ENCODE measurements at regions not wholly inside any gene's neighbourhood (a gene's known extent, or its start where the extent isn't known, plus 50 kb on each side); places are given as distances from the start of the nearest gene placed in this dataset.

GRCh38 chr3:72329354-72329753 is 518.9 kb downstream of the SHQ1 start:
- no peak overlapping the region for H3K4me3 ChIP-seq (ENCODE audit: low read length)
- H3K36me3 ChIP-seq (ENCODE audit: insufficient read depth, low read length), result no peaks in the 10 kb centered on the region
- H3K27ac ChIP-seq (ENCODE audit: low read length), result no peak overlapping the region
- H3K9me3 ChIP-seq (ENCODE audit: low read length), result no peaks in the 10 kb centered on the region
- H2AFZ ChIP-seq (ENCODE audit: low read length), result no peak overlapping the region
- no peaks in the 10 kb centered on the region for H4K20me1 ChIP-seq (ENCODE audit: insufficient read depth, low read depth, low read length)
- DNase-seq, result no peak
- no peaks in the 10 kb centered on the region for H3K27me3 ChIP-seq (ENCODE audit: low read length)
- no peak overlapping the region for H3K9ac ChIP-seq (ENCODE audit: low read length)
- H3K4me1 ChIP-seq (ENCODE audit: low read length), result no peaks in the 10 kb centered on the region
- H3K4me2 ChIP-seq (ENCODE audit: low read depth, low read length, poor library complexity, severe bottlenecking), result no peak overlapping the region
- H3K9me2 ChIP-seq (replicated peaks; ENCODE audit: insufficient read depth, low read length), result no peaks in the 10 kb centered on the region
- H3K79me2 ChIP-seq (ENCODE audit: low read length), result no peaks in the 10 kb centered on the region

- Histone ChIP-seq H3K27me3 (ENCODE audit: low read length) (no peaks in the 10 kb centered on the region), H3K9ac (ENCODE audit: low read length) (no peak overlapping the region), H3K9me3 (ENCODE audit: low read length) (no peaks in the 10 kb centered on the region), H2AFZ (ENCODE audit: low read length) (no peak overlapping the region), H3K4me2 (ENCODE audit: low read depth, low read length, poor library complexity, severe bottlenecking) (no peak overlapping the region), H3K36me3 (ENCODE audit: insufficient read depth, low read length) (no peaks in the 10 kb centered on the region), H3K79me2 (ENCODE audit: low read length) (no peaks in the 10 kb centered on the region), H3K27ac (ENCODE audit: low read length) (no peak overlapping the region), H3K4me1 (ENCODE audit: low read length) (no peaks in the 10 kb centered on the region), H4K20me1 (ENCODE audit: insufficient read depth, low read depth, low read length) (no peaks in the 10 kb centered on the region), H3K9me2 (replicated peaks; ENCODE audit: insufficient read depth, low read length) (no peaks in the 10 kb centered on the region), H3K4me3 (ENCODE audit: low read length) (no peak overlapping the region)
- DNase-seq, result no peak
Observed at GRCh38 chr3:72328755-72329277, 519.4 kb downstream of the SHQ1 start.

GRCh38 chr3:72327008-72327407 is 521.2 kb downstream of the SHQ1 start:
- H3K4me2 ChIP-seq (ENCODE audit: low read depth, low read length, poor library complexity, severe bottlenecking), result no peak overlapping the region

GRCh38 chr3:72324253-72324811 is 523.9 kb downstream of the SHQ1 start:
- no peaks in the 10 kb centered on the region for H3K27me3 ChIP-seq (ENCODE audit: low read length)
- no peak overlapping the region for H3K9ac ChIP-seq (ENCODE audit: low read length)
- H3K79me2 ChIP-seq (ENCODE audit: low read length), result no peaks in the 10 kb centered on the region
- no peak for DNase-seq
- H3K4me3 ChIP-seq (ENCODE audit: low read length), result no peak overlapping the region
- no peaks in the 10 kb centered on the region for H3K36me3 ChIP-seq (ENCODE audit: insufficient read depth, low read length)
- no peak overlapping the region for H2AFZ ChIP-seq (ENCODE audit: low read length)
- H3K9me2 ChIP-seq (replicated peaks; ENCODE audit: insufficient read depth, low read length), result no peaks in the 10 kb centered on the region
- H4K20me1 ChIP-seq (ENCODE audit: insufficient read depth, low read depth, low read length), result no peaks in the 10 kb centered on the region
- H3K9me3 ChIP-seq (ENCODE audit: low read length), result no peaks in the 10 kb centered on the region
- no peaks in the 10 kb centered on the region for H3K4me1 ChIP-seq (ENCODE audit: low read length)
- no peak overlapping the region for H3K4me2 ChIP-seq (ENCODE audit: low read depth, low read length, poor library complexity, severe bottlenecking)
- no peak overlapping the region for H3K27ac ChIP-seq (ENCODE audit: low read length)

More at GRCh38 chr3:72327008-72327407, 521.2 kb downstream of the SHQ1 start:
- Histone ChIP-seq H3K9ac (ENCODE audit: low read length) (no peak overlapping the region), H3K27ac (ENCODE audit: low read length) (no peak overlapping the region), H3K79me2 (ENCODE audit: low read length) (no peaks in the 10 kb centered on the region), H3K9me3 (ENCODE audit: low read length) (no peaks in the 10 kb centered on the region), H3K36me3 (ENCODE audit: insufficient read depth, low read length) (no peaks in the 10 kb centered on the region), H3K27me3 (ENCODE audit: low read length) (no peaks in the 10 kb centered on the region), H3K9me2 (replicated peaks; ENCODE audit: insufficient read depth, low read length) (no peaks in the 10 kb centered on the region), H3K4me1 (ENCODE audit: low read length) (no peaks in the 10 kb centered on the region), H4K20me1 (ENCODE audit: insufficient read depth, low read depth, low read length) (no peaks in the 10 kb centered on the region), H3K4me3 (ENCODE audit: low read length) (no peak overlapping the region), H2AFZ (ENCODE audit: low read length) (no peak overlapping the region)
- no peak for DNase-seq

- Histone ChIP-seq H3K4me1 (ENCODE audit: low read length) (no peaks in the 10 kb centered on the region), H3K27me3 (ENCODE audit: low read length) (no peaks in the 10 kb centered on the region), H3K79me2 (ENCODE audit: low read length) (no peaks in the 10 kb centered on the region), H3K4me3 (ENCODE audit: low read length) (no peak overlapping the region), H3K9ac (ENCODE audit: low read length) (no peak overlapping the region), H3K36me3 (ENCODE audit: insufficient read depth, low read length) (no peaks in the 10 kb centered on the region), H2AFZ (ENCODE audit: low read length) (no peak overlapping the region), H4K20me1 (ENCODE audit: insufficient read depth, low read depth, low read length) (no peaks in the 10 kb centered on the region), H3K4me2 (ENCODE audit: low read depth, low read length, poor library complexity, severe bottlenecking) (no peak overlapping the region), H3K27ac (ENCODE audit: low read length) (no peak overlapping the region), H3K9me2 (replicated peaks; ENCODE audit: insufficient read depth, low read length) (no peaks in the 10 kb centered on the region), H3K9me3 (ENCODE audit: low read length) (no peaks in the 10 kb centered on the region)
- DNase-seq, result no peak
Observed at GRCh38 chr3:72323773-72324172, 524.5 kb downstream of the SHQ1 start.

- H3K4me1 ChIP-seq (ENCODE audit: low read length), result no peaks in the 10 kb centered on the region
- H3K9me3 ChIP-seq (ENCODE audit: low read length), result no peaks in the 10 kb centered on the region
- DNase-seq, result no peak
- H3K27ac ChIP-seq (ENCODE audit: low read length), result no peak overlapping the region
- H3K4me3 ChIP-seq (ENCODE audit: low read length), result no peak overlapping the region
- H3K36me3 ChIP-seq (ENCODE audit: insufficient read depth, low read length), result no peaks in the 10 kb centered on the region
- no peaks in the 10 kb centered on the region for H3K27me3 ChIP-seq (ENCODE audit: low read length)
- H3K9me2 ChIP-seq (replicated peaks; ENCODE audit: insufficient read depth, low read length), result no peaks in the 10 kb centered on the region
- no peak overlapping the region for H2AFZ ChIP-seq (ENCODE audit: low read length)
- H3K79me2 ChIP-seq (ENCODE audit: low read length), result no peaks in the 10 kb centered on the region
- no peaks in the 10 kb centered on the region for H4K20me1 ChIP-seq (ENCODE audit: insufficient read depth, low read depth, low read length)
- H3K9ac ChIP-seq (ENCODE audit: low read length), result no peak overlapping the region
- H3K4me2 ChIP-seq (ENCODE audit: low read depth, low read length, poor library complexity, severe bottlenecking), result no peak overlapping the region
Observed at GRCh38 chr3:72322264-72322976, 525.8 kb downstream of the SHQ1 start.

- H3K27ac ChIP-seq (ENCODE audit: low read length), result no peak overlapping the region
- no peak overlapping the region for H3K9ac ChIP-seq (ENCODE audit: low read length)
- H3K4me3 ChIP-seq (ENCODE audit: low read length), result no peak overlapping the region
- no peak for DNase-seq
- no peaks in the 10 kb centered on the region for H3K27me3 ChIP-seq (ENCODE audit: low read length)
- no peak overlapping the region for H3K4me2 ChIP-seq (ENCODE audit: low read depth, low read length, poor library complexity, severe bottlenecking)
- H2AFZ ChIP-seq (ENCODE audit: low read length), result no peak overlapping the region
- H3K36me3 ChIP-seq (ENCODE audit: insufficient read depth, low read length), result no peaks in the 10 kb centered on the region
- no peaks in the 10 kb centered on the region for H3K9me3 ChIP-seq (ENCODE audit: low read length)
- H3K9me2 ChIP-seq (replicated peaks; ENCODE audit: insufficient read depth, low read length), result no peaks in the 10 kb centered on the region
- H3K79me2 ChIP-seq (ENCODE audit: low read length), result no peaks in the 10 kb centered on the region
- no peaks in the 10 kb centered on the region for H3K4me1 ChIP-seq (ENCODE audit: low read length)
- H4K20me1 ChIP-seq (ENCODE audit: insufficient read depth, low read depth, low read length), result no peaks in the 10 kb centered on the region
Observed at GRCh38 chr3:72320955-72321303, 527.3 kb downstream of the SHQ1 start.

GRCh38 chr3:72320095-72320954 is 527.9 kb downstream of the SHQ1 start:
- no peak overlapping the region for H3K27ac ChIP-seq (ENCODE audit: low read length)
- H3K4me1 ChIP-seq (ENCODE audit: low read length), result no peaks in the 10 kb centered on the region
- H3K36me3 ChIP-seq (ENCODE audit: insufficient read depth, low read length), result no peaks in the 10 kb centered on the region
- H3K27me3 ChIP-seq (ENCODE audit: low read length), result no peaks in the 10 kb centered on the region
- H3K4me2 ChIP-seq (ENCODE audit: low read depth, low read length, poor library complexity, severe bottlenecking), result no peak overlapping the region
- no peaks in the 10 kb centered on the region for H3K9me2 ChIP-seq (replicated peaks; ENCODE audit: insufficient read depth, low read length)
- no peak overlapping the region for H2AFZ ChIP-seq (ENCODE audit: low read length)
- no peaks in the 10 kb centered on the region for H4K20me1 ChIP-seq (ENCODE audit: insufficient read depth, low read depth, low read length)
- DNase-seq, result no peak
- no peaks in the 10 kb centered on the region for H3K9me3 ChIP-seq (ENCODE audit: low read length)
- no peaks in the 10 kb centered on the region for H3K79me2 ChIP-seq (ENCODE audit: low read length)
- no peak overlapping the region for H3K4me3 ChIP-seq (ENCODE audit: low read length)
- no peak overlapping the region for H3K9ac ChIP-seq (ENCODE audit: low read length)
